Kidney glomerular epithelial cell (primary cell): ENCODE measurements at regions not wholly inside any gene's neighbourhood (a gene's known extent, or its start where the extent isn't known, plus 50 kb on each side); places are given as distances from the start of the nearest gene placed in this dataset.

Experiments
- DNase-seq: peaks from one replicate; lab custom pipeline; 2025; lab: John Stamatoyannopoulos, UW

DNA sequence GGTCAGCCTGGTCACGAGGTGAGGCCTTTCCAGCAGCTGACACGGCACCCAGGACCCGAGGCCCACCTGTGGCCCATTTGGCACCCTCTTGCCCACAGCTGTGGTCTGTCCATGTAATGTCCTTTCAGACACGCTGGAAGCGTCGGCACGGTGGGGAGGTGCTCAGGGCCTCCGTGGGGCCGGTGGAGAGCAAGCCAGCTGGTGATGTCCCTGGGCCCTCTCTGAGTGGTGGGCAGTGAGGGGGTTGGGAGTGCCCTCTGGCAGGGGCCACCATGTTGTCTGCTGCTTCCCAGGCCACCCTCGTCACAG lies 97.3 kb upstream of the ZNF469 start:
- no peak for DNase-seq

DNA sequence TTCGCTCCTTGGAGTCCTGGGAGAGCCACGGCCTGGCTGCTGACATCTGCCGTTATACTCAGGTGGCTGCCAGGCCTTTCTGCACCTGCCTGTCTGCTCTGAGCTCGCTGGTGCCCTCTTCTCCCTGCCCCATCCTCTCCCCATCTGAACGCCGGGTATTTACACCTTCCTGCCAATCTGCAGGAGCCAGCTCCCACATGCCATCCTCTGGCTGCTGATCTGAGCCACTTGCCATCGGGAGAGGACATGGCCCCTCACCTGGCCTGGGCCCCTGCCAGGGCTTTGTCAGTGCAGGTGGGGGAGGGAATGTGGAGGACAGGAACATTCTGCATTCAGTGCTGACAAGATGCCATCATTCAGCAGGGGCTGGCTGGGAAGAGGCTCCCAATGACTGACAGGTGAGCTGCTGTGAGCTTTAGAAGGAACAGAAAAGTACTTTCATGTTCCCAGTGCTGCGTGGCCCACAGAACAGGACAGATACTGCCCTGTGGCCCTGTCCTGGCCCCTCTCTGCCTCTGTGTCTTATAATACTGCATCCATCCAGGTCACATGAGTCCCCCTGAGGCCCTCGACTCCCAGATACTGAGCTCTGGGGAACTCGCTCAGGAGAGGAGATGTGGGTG lies 96.3 kb upstream of the ZNF469 start:
- DNase-seq = no peak

DNA sequence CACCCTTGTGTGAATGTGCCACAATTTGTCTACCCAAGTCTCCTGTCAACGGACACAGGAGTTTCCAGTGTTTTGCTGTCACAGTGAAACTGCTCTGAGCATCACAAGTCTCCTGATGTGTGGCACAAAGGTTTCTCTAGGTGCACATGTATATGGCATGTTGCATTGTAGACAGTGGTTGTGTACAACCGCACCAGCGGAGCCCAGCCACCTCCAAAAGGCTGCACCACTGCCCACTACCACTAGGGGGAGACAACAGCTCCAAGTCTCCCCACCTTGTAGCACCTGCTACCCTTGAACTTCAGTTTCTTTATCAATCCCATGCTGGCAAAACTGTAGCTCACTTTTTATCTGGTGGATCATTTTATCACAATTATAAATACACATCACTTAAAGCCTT lies 95.5 kb upstream of the ZNF469 start:
- no peak for DNase-seq

DNA sequence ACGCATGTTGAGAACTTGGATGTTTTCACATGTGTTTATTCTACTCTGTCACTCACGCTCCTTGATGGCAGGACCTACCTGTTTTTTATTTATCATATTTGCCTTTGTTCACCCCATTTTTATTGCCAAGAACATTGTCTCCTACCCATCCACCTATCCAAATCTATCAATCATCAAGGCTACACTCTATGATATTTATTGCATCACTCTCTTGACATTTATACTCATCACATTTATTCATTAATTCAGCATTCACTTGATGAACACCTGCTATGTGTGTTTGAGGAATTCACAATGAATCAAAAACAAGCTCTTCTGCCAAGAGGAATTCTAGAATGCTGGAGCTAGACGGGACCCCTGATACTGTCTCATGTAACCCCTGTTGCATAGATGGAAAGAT lies 94.5 kb upstream of the ZNF469 start:
- no peak for DNase-seq

DNA sequence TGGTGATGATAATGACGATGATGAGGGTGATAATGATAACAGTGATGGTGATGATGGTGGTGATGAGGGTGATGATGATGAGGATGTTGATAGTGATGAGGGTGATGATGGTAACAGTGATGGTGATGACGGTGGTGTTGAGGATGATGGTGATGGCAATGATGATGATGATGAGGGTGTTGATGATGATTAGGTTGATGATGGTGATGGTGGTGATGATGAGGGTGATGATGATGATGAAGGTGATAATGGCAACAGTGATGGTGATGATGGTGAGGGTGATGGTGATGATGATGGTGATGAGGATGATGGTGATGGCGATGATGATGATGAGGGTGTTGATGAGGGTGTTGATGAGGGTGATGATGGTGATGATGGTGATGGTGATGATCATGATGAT lies 93.8 kb upstream of the ZNF469 start:
- DNase-seq = no peak

DNA sequence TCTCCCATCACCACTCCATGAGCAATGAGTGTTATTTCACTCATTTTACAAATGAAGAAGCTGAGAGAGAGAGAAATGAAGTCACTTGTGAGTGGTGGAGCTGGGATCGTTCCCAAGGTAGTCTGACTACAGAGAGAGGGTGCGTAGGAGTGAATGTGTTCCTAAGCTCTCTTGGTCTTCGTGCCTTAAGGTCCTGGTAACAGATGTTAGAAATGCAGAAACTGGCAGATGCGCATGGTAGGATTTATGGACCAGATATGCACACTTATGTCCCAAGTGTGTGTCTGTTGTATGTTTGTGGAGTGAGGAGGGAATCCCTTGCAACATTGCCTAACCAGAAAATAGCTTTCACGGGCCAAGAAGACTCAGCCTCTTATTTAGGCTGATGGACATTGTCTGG lies 93.2 kb upstream of the ZNF469 start:
- DNase-seq = no peak

DNA sequence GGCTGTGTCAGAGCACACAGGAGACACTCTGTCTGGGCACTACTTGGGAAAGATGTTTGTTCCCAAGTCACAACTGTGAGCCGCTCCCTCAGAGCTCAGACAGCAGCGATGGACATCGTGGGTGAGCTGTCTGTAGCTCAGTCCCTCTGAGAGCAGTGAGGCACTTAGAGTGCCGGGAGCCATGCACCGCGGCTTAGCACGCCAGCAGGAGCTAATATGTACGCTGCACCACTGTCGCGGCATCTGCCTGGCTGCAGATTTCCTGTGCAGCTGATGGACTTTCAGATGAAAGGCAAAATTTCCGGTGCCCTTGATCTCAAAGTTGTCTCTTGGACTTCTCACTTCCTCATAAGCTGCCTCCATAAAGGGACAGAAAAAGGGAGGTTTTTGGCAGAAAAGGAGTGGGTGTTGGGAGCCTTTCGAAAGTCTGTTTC lies 92.8 kb upstream of the ZNF469 start:
- DNase-seq = no peak

DNA sequence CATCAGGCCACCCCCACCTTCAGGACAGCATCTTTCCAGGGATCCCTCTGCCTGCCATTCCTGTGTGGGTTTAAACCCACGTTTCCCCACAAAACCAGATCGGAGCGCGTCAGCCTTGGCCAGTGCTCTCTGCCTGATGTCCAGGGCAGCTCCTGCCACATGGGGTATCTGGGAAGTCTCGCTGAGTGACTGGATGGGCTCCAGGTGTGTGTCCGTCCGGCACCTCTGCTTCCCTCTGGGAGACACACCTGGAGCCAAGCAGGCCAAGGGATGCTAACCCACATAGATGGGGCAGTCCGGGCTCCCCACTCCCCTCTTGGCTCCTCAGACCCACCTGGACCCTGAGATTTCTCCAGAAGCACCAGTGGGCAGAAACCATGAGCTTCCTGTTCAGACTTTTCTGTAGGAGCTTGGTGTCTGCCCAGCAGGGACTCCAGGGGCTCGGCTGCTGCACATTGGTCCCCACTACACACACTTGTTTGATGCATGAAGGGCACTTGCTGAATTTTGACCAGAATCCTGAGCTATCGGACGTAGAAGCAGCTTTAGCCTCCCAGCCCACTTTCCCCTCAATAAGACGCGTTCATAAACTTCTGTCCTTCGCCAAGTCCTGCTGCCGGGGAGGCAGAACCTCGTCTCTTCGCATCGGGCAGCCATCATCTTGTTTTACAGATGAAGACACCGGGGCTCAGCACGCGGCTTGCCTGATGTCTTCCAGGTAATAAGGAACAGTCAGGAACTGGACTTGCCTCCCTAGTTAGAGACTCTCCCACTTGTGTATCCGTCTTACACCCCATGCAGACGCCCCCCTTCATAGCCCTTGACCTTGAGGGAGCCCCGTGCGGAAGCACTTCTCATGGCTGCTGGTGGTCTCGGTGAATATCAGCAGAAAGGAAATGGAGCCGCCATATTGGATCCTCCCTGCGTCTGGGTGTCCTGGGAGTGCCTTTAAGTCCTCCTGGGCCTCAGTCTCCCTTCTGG lies 91.6 kb upstream of the ZNF469 start:
- DNase-seq = no peak

DNA sequence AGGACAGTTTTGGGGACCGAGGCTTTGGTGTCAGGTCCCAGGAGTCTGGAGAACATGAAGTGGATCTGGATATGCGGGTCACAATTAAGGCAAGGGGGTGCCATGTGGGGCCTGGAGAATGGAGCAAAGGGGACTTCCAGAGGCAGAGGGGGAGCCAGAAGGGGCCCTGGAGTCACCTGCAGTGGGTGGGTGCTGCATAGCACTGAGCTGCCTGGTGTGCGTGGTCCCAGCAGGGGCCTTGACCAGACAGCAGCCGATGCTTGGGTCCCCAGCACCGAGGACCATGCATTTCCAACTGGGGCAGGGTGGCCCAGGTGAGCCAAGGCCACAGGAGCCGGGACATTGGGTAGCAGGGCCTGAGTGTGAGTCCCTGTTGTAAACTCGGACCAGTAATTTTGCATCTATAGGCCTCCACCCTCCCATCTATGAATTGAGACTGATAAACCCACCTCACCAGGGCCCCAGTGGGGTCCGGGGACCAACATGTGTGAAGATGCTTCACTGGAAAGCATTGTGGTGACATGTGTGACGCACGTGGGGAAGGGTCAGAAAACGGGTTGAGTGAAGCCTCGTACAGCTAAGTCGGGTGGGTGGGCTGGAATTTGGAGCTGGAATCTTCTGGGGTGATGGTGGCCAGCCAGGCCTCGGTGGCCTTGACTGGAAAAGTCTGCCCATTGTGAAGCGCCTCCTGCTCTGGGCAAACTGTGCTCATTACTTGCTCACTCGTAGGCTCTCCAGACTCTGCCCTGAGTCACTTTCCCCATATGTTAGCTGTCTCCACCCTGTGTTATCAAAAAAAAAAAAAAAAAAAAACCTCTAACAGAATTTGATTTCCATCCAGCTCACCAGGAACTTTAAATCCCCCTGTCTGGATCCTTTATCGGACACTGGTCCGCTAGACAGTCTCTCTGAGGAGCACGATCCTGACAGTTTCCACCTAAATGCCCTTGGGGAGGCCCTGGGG lies 90.5 kb upstream of the ZNF469 start:
- no peak for DNase-seq

DNA sequence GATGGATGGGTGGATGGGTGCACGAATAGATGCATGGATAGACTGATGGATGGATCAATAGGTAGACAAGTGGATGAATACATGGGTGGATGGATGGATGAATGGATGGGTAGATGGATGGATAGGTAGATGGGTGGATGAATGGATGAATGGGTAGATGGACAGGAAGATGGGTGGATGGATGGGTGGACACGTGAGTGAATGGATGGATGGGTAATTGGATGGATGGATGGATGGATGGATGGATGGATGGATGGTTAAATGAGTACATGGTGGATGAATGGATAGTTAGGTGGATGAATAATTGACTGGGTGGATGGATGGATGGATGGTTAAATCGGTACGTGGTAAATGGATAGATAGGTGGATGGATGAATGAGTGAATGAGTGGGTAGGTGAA lies 89.7 kb upstream of the ZNF469 start:
- no peak for DNase-seq

DNA sequence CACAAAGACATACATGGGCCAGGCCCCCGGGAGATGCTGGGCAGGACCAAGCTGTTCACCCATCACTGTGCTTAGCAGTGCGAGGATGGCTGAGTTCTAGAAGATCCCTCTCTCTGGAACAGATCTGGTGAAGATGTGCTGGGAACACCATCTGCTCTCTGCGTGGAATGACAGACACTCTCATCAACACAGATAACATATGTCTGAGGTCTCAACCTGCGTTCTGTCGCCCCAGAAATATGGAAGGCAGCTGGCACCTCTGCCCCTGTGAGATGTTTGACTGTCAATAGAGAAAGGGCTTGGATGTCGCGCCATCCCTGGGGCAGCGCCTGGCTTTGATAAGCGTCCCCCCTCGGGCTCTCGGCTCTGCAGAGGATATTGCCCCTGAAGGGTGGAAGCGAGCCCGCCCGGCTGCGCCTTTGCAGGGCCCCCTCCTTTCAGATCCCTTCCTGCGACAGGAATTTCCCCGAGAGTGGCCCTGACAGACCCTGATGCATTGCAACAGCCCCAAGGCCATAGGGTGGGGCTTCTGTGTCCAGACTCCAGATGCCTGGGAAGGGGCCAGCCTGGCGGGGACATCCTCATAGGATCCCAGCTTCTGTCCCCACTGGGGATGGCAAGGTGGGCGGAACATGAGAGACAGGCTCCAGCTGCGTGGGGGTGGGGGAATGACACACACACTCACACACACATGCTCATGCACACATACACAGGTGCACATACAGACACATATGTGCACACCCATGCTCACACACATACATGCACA lies 86.9 kb upstream of the ZNF469 start:
- DNase-seq = no peak

DNA sequence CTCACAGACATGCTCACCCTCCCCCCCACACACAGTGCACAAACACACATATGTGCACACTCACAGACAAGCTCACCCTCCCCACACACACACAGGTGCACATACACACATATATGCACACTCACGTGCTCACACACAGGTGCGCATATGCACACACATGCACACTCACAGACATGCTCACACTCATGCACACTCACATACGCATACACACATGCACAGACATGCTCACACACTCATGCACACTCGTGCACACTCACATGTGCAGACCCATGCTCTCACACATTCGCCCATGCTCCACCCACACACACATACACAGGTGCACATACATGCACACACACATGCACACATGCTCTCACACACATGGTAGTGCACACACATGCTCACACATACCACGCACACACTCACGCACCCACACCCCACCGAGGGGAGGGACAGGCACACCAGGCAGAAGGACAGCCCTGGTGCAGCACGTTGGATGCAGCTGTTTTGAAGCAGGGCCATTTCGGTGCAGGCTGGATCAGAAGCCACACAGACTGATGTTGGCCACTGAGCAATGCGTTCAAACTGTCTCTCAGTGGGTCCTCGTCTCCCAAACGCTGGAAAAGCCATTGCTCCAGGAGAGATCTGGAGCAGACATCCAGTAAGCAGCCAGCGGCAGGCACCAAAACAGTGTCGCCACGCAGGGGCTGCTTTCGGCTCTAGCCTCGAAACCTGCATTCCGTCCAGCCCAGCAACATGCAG lies 86.2 kb upstream of the ZNF469 start:
- DNase-seq = no peak

DNA sequence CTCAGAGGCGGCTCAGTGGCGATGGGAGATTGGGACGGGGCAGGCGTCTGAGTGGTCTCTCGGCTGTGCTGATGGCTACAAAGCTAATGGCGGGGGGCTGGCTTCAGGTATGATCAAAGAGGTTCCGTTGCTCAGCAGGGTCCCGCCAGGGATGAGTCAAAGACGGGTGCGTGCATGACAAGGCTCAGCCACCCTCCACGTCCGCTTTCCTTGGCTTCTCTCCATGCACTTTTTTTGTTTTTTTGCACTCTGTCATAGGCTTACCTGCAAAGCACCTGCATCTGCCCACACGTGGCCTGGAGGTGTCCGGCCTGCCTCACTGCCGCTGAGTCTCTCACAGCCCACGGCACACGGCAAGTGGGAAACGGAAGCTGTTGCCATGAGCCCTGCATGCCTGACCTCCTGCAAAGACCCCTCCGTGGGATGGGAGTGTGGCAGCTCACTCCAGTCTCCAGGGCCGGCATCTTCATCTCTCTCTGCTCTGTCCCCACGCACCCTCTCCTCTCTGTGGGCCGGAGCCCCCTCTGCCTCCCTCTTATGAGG lies 85.5 kb upstream of the ZNF469 start:
- no peak for DNase-seq

DNA sequence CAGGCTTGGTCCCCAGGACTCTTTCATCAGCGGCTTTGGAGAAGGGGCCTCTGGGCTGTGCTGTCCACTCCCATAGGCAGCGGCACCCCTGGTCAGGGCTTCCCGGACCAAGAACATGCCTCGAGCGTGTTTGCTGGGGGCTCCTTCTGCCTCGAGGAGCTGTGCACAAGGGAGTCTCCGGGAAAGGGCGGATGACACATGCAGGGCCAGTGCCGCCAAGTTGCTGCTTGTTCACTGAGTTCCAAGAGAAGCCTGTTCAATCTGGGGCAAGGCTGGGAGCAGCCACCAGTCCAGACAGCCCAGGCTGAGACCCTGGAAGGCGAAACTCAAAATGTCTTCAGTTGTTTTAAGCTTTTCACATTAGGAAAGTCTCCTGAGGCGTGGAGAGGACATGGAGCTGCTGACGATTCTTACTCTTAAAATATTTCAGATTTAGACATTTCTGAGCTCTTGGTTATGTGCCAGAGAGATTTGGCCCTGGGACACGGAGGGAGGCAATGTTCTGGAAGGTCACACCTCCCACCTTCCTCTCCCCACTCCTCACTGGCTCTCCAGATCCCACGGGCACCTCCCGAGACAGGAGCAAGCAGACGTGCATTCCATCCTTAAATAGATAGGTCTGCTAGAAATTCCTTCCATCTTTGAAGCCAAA lies 84.5 kb upstream of the ZNF469 start:
- no peak for DNase-seq

DNA sequence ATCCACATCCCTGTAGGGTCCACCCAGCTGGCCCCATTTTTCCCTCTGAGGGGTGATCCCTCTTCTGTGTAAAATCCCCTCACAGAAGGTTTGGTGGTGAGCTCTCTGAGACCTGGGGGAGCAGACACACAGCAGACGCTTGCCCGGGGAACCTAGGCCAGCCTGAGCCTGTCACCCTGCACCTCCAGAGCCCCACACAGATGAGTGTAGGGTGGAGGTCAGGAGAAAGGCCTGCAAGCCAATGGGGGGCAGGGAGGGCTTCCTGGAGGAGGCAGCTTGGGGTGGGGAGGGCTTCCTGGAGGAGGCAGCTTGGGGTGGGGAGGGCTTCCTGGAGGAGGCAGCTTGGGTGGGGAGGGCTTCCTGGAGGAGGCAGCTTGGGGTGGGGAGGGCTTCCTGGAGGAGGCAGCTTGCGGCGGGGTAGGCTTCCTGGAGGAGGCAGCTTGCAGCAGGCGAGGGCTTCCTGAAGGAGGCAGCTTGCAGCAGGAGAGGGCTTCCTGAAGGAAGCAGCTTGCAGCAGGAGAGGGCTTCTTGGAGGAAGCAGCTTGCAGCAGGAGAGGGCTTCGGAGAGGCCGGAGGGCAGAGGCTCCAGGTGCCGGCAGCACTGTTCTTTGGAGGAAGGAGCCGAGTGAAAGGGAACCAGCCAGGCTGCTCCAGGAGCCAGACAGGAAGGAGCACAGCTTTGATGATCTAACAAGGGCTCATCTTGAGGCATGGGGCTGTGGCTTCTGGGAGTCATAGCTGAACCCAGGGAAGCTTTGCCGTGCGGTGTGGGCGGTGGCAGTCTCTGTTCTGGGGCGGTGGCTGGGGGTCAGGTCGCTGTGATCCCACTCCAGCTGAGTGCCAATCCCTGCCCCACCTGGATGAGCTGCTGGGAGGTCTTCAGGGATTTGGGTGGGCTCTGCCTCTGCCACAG lies 83.7 kb upstream of the ZNF469 start:
- DNase-seq = no peak

DNA sequence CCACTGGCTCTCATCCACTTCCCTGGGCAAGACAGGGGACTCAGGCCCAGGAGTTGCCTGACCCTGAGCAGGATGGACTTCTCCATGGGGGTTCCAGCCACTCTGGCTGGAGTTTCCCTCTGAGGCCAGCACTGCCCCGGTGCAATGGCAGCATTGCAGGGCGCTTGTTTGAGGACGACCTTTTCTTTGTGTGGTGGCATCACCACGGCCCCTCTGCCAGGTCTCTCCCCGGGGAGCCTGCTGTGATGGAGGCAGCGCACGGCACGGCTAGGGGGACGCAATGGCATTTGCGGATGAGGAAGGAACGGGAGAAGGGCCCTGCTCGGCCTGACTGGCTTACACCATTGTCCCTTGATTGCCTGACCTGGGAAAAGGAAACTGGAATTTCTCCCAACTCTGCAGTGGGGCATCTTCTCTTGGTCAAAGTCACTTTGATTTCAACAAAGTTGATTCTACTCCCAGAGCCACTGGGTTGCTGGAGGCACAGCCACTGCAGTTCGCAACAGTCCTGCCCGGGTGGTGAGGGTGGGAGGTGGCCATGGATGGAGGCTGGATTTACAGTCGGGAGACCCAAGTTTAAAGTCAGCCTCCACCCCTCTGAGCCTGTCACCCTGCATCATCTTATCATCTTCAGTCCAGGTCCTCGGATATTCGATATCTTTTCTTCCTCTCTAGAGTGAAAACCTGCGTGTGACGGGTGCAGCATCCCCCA lies 82.9 kb upstream of the ZNF469 start:
- DNase-seq = no peak

DNA sequence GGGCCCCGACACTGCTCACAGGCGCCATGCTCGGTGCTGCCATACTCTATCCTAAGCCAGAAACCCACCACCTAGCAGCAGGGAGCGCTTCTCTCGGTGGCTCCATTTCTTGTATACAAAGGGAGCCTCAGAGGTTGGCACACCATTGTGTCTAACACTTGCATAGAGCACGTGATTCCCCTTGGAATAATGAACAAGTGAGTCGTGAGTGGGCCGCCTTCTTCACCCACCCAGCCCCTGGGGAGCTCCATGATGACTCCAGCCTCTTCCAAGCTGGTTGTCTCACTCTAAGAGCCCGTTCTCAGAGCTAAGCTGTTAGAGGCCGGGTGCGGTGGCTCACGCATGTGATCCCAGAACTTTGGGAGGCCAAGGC lies 82.3 kb upstream of the ZNF469 start:
- no peak for DNase-seq

DNA sequence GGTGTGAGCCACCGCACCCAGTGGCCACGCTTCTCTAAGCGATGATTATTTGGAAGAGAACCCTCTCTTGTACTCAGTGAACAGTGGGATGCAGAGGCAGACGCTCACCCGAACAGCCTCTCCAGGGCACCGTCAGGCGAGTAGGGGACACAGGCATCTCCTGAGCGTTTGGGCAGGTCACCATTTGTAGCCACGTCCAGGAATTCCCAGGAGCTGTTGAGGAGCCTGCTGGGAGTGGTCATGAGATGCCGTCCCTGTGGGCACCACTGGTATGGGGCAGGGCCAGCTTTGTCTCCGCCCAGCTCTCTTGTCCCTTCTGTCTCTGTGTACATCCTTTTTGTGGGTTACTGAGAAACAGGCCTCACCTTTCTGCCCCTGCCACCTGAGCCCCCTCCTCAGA lies 81.3 kb upstream of the ZNF469 start:
- no peak for DNase-seq

DNA sequence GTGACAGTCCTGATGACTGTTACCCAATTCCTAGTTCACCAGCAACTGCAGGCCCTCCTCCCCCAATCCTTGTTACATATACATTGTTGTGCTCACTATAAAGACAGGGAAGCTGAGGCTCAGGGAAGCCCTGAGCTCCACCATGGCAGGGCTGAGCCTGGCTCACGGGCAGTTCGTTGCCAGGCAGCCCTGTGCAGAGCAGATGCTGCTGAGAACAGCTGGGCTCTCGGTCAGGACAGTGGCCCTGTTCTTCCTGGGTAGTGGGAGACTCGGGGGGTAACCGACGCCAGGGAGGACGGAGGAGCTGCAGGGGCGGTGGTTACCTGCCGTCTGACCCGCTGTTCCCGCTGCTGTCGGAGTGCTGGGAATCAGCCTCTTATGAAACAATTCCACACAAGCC lies 80.9 kb upstream of the ZNF469 start:
- DNase-seq = no peak
